Thyroid gland (tissue), 4 donors: ENCODE measurements at regions not wholly inside any gene's neighbourhood (a gene's known extent, or its start where the extent isn't known, plus 50 kb on each side); places are given as distances from the start of the nearest gene placed in this dataset.

Source experiments
- POLR2A ChIP-seq, 2 donors: fragments of 450-650 bp; IDR thresholded peaks; one replicate each; pipeline ENCODE4 v1.6.1; 2017; ENCODE audit warnings: antibody characterized with exemption in 2 of 2, mild to moderate bottlenecking in 2 of 2, moderate library complexity in 1 of 2
- TF ChIP-seq, protein P1 (sequence below), 6 experiments: fragments of 200-600 bp in 3 of 6; fragments of 450-650 bp in 3 of 6; sonication (generic) in 3 of 6; IDR thresholded peaks; one replicate each; pipeline ENCODE4 v1.5.1; 2016 to 2019; ENCODE audit warnings: antibody characterized with exemption in 6 of 6, mild to moderate bottlenecking in 2 of 6, inconsistent platforms in 1 of 6, moderate library complexity in 1 of 6

DNA sequence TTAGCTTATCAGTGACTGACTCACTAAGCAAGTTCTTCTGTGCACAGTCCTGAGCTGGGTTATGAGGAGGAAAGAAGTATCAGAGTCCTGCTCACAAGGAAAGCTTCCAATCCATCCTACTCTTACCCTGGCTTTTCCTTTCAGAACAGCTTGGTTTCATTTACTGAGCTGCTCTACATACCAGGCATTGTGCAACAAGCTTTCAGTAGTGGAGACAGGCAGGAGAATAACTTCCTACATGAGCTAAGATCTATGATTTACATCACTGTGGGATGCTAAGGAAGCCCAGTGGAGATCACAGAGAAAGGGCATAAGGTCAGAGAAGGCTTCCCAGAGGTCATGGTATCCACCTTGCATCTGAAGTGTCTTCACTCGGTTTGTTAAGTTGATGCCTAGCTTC, 144.5 kb downstream of the MAP3K7 start:
- TF ChIP-seq, protein P1, sequence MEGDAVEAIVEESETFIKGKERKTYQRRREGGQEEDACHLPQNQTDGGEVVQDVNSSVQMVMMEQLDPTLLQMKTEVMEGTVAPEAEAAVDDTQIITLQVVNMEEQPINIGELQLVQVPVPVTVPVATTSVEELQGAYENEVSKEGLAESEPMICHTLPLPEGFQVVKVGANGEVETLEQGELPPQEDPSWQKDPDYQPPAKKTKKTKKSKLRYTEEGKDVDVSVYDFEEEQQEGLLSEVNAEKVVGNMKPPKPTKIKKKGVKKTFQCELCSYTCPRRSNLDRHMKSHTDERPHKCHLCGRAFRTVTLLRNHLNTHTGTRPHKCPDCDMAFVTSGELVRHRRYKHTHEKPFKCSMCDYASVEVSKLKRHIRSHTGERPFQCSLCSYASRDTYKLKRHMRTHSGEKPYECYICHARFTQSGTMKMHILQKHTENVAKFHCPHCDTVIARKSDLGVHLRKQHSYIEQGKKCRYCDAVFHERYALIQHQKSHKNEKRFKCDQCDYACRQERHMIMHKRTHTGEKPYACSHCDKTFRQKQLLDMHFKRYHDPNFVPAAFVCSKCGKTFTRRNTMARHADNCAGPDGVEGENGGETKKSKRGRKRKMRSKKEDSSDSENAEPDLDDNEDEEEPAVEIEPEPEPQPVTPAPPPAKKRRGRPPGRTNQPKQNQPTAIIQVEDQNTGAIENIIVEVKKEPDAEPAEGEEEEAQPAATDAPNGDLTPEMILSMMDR (IDR thresholded peaks at IDR 0.05) = no peak
- TF ChIP-seq POLR2A (IDR thresholded peaks at IDR 0.05) = no peak
